ENCODE measurements at regions not wholly inside any gene's neighbourhood (a gene's known extent, or its start where the extent isn't known, plus 50 kb on each side); places are given as distances from the start of the nearest gene placed in this dataset.

DNA sequence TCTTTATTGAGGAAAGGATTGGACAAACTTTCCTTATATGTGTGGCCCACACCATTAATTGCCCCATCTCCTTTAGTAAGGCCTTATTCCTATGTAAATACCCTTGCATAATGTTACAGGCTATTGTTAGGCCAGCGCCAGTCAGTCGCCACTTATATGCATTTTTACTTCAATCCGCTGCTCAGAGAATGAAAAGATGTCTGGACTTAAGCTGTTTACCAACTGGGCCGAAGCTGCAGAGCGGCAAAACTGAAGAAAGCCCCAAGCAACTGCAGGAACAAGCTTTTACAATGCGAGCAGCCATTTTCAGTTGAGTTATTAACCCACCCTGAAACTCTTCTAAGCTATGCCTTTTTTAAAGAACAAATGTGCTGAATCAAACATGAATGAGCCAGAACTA, 92.1 kb upstream of the OTX2 start:
- TF ChIP-seq, protein P1, sequence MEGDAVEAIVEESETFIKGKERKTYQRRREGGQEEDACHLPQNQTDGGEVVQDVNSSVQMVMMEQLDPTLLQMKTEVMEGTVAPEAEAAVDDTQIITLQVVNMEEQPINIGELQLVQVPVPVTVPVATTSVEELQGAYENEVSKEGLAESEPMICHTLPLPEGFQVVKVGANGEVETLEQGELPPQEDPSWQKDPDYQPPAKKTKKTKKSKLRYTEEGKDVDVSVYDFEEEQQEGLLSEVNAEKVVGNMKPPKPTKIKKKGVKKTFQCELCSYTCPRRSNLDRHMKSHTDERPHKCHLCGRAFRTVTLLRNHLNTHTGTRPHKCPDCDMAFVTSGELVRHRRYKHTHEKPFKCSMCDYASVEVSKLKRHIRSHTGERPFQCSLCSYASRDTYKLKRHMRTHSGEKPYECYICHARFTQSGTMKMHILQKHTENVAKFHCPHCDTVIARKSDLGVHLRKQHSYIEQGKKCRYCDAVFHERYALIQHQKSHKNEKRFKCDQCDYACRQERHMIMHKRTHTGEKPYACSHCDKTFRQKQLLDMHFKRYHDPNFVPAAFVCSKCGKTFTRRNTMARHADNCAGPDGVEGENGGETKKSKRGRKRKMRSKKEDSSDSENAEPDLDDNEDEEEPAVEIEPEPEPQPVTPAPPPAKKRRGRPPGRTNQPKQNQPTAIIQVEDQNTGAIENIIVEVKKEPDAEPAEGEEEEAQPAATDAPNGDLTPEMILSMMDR (conservative IDR thresholded peaks at IDR 0.05), result no peak
- TF ChIP-seq ZFX (IDR thresholded peaks at IDR 0.05), result no peak
